ENCODE measurements at regions not wholly inside any gene's neighbourhood (a gene's known extent, or its start where the extent isn't known, plus 50 kb on each side); places are given as distances from the start of the nearest gene placed in this dataset.
A peak's percentile ranks its signal among the peaks of the same experiment; 100 is the strongest.

- no peak for DNase-seq
These were observed 99.8 kb upstream of the MAP1B start for GRCh38 chr5:72007336-72008111.

- DNase-seq, result no peak
These were observed 98.0 kb upstream of the MAP1B start for GRCh38 chr5:72009280-72009679.

GRCh38 chr5:72010430-72010829, 96.8 kb upstream of the MAP1B start:
- no peak for DNase-seq

DNA sequence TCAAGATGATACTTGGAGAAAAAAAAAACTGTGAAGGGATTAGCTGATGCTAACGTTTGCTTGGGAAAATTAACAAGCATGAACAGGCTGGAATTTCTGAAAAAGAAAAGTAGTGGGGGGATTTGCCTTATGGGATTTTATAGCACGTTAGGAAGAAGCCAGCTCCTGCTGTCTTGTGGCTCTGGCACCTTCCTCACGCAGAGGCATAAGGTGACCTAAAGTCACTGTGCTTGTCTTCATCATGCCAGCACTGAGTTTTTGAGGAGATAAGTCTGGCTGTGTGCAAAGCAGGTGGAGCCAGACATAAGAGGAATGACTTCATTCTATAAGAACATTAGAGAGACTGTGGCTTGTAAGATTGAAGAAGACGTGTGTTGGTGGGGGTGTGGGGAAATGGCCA, 94.4 kb upstream of the MAP1B start:
- no peak for DNase-seq

GRCh38 chr5:72013766-72014624, 93.3 kb upstream of the MAP1B start:
- no peak for DNase-seq

- no peak for DNase-seq
These were observed 92.1 kb upstream of the MAP1B start for GRCh38 chr5:72015103-72015548.

GRCh38 chr5:72018143-72018803, 89.0 kb upstream of the MAP1B start:
- peak; percentile 62 to 73 for DNase-seq

DNA sequence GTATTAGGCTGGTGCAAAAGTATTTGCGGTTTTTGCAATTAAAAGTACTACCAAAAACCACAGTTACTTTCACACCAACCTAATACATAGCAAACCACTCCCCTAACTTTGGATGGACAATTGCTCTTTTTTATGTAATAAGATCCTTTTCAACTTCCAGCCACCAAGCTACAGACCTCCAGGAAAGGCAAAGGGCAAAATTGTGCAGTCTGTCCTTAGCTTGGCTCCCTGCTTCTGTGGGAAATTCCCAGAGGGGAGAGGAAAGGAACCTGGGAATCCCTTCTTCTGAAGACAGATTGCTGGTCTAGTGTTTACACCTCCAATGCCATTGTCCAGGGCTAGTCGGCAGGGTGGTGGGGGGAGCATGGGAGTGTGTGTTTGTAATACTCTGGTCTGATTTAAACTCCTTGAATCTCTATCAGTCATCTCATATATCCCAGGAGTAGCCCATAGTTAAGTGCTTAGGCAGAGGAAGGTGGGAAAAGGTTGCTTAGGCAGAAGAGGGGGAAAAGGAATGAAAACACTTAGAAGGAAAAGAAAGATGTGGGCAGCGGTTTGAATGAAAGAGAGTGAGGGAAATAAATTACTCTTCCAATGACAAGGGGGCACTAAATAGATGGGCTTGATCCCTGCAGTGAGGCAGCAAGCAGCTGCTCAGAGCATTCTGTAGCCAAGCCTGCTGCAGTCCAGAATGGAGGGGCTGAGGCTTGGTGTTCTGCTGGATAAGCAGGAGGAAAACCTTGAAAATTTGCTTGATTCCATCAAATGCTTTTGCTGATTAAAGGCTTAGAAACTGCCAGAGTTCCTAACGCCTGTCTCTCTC, 86.9 kb upstream of the MAP1B start:
- no peak for DNase-seq

DNA sequence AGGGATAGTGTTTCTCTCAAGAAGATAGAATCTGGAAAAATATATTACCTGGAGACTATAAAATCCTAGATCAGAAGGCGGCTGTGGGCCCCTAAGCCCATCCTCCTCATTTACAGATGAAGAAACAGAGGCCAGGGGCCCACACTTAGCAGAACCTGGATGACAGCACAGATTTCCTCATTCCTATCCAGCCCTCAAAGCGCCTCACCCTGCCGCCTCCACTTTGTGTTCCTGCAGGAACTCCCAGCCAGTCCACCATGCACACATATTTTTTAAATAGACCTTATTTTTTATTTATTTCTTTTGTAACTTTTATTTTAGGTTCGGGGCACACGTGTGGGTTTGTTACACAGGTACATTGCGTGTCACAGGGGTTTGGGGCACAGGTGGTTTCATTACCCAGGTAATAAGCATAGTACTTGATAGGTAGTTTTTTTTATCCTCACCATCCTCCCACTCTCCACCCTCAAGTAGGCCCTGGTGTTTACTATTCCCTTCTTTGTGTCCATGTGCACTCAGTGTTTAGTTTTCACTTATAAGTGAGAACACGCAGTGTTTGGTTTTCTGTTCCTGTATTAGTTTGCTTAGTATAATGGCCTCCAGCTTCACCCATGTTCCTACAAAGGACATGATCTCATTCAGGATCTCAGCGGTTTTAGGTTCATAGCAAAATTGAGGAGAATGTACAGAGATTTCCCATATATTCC, 85.5 kb upstream of the MAP1B start:
- DNase-seq, result no peak

- no peak for DNase-seq
These were observed 78.9 kb upstream of the MAP1B start for GRCh38 chr5:72028382-72028781.

DNA sequence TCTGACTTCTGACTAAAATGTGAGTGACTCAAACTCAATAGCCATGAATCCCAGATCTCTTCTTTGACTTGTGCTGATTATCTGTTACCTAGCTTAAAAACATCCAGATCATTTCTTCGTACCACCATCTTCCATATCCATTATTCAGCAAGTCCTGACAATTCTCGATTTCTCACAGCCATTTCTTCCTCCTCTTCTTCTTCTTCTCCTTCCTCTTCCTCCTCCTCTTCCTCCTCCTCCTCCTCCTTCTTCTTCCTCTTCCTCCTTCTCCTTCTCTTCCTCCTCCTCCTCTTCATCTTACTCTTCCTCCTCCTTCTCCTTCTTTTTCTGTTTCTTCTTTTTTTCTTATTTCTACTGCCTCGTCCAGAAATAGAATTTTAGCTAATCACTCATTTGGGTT, 77.0 kb upstream of the MAP1B start:
- no peak for DNase-seq

DNA sequence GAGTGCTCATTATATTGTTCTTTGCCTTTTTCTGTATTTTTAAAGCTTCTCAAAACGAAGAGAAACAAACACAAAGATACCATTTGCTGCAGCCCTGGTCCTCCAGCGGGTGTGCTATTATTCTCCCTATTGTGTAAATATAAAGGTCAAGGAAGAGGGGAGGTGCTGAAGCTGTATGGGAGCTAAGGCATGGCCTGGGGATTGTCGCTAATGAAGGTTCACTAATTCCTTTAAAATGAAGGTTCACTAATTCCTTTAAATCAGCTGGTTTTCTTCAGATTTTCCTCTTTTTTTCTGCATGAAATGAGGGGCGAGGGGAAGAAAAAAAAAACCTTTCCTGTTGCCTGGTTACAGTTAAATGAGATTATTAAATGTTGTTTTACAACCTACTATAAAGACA, 74.5 kb upstream of the MAP1B start:
- DNase-seq, result no peak

DNA sequence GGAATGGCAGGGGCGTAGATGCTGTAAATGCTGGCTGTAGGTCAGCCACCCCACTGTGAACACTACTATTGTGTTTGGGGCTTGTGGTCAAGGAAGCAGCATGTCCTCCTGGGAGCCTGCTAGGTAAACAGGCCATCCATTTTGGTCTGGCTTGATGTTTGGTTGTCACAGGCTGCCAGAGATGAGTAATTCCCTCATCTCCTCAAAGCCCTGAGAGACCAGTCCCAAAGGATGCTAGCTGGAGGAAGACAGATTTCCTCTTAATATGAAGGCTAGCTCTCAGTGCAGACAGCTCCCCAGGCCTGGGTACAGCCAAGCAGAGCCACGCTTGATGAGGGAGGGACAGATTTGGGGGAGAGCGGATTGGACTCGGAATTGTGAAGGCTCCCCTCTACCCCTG, 72.5 kb upstream of the MAP1B start:
- no peak for DNase-seq

DNA sequence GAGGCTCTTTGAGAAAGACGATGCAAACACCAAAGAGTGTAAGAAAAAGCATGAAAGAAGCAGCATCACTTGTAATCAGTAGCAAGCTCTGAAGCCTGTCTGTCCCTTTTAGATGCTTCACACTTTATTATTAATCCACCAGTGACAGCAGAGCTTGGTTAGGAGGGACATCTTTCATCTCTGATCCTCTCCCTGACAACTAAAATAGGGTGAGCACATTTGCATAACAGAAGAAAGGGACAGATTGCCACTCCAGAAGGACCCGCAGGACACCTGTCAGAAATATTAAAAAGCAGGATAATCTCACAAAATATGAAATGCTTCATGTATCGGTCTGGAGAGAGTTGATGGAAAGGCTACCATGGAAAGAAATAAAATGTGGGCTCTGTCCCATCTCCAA, 71.4 kb upstream of the MAP1B start:
- no peak for DNase-seq

DNA sequence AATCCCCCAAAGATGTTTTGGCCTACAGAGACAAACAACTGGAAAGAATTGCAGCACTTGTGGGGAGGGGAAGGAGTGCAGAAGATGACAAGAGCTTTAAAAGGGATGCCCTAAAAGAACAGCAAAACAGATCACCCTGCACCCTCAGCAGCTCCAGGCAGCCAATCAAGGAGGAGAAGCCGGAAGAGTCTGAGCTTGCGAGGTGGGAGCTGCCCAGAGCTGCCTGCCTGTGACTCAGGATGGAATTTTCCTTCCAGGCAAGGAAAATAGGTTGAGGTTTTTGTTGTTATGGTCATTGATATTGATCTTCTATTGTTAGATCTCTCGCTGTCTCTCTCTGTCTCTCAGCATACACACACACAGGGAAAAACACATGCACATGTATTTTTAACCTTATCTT, 70.3 kb upstream of the MAP1B start:
- no peak for DNase-seq

- no peak for DNase-seq
These were observed 66.8 kb upstream of the MAP1B start for GRCh38 chr5:72040513-72040912.

DNA sequence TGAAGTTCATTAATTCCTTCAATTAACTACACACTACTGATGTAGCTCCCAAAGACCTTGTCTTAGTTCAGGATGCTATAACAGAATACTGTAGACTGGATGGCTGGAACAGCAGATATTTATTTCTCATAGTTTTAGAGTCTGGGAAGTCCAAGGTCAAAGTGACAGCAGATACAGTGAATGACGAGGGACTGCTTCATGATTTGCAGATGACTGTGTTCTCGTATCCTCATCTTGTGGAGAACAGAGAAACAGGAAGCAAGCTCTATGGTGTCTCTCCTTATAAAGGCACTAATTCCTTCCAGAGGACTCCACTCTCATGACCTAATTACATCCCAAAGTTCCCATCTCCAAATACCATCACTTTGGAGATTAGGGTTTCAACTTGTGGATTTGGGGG, 65.6 kb upstream of the MAP1B start:
- no peak for DNase-seq

GRCh38 chr5:72042097-72042496, 65.2 kb upstream of the MAP1B start:
- no peak for DNase-seq

DNA sequence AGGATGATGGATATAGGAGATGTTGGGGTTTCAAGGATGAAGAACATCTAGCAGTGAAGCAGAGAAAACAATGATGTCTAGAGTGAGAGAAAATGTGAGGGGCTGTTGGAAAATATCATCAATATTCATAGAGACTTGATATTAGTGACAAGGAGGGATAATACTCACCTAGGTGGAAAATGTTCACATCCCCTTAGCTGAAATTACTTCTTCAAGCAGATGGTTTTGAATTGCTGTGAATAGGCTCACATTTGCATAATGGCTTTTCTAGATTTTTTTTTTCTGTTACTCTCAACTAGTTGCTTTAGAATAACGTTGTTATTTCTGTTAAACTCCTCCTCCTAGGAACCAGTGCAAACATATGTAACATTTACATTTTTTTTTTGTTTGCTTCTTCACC, 61.6 kb upstream of the MAP1B start:
- DNase-seq, result no peak

DNA sequence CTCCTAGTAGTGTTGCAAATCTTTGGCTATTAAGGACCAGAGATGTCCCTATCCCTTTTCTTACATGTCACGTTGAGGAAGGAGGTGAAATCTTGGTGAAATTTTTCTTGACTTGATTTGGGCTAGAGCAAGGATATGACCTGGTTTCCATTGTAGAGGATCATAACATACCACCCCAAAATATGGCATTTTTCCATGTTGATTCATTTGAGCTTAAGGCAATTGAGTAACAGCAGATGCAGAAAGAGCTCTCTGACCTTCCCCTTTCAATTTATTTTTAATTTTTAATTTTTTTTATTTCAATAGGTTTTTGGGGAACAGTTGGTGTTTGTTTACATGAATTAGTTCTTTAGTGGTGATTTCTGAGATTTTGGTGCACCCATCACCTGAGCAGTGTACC, 61.2 kb upstream of the MAP1B start:
- DNase-seq, result no peak

GRCh38 chr5:72055636-72056035, 51.6 kb upstream of the MAP1B start:
- DNase-seq, result no peak
